Retinal pigment epithelial cell (primary cell): ENCODE measurements at regions not wholly inside any gene's neighbourhood (a gene's known extent, or its start where the extent isn't known, plus 50 kb on each side); places are given as distances from the start of the nearest gene placed in this dataset.

Source experiments
- DNase-seq: peaks from one replicate; pipeline ENCODE4 v3.0.0-alpha.2; 2010; ENCODE audit warnings: low read depth
- H3K4me3 ChIP-seq: 2 replicates; pipeline ENCODE4 v1.5.1; 2011; ENCODE audit warnings: mild to moderate bottlenecking, low read length, control low read depth, moderate library complexity
- TF ChIP-seq, protein P1 (sequence below): conservative IDR thresholded peaks from 2 replicates; pipeline ENCODE4 v1.5.1; 2011; ENCODE audit warnings: low read depth, low read length, control low read depth, inconsistent platforms

DNA sequence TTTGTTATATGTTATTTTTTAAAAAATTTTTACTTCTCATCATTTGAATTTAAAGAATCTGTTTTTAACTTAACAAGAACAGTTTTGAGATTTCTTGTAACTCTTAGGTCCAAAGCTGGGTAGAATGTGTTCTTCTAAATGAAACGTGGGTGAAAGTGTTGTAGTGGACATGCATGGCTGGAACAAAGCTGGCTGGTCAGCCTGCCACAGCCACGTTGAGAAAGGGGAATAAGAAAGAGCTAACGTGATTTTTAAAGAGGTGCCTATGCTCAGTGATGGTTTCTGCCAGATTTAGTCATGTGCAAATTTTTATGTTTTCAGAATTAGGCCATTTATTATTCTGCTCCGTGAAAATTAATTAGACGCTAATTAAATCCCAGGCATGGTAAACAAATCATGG lies 203.9 kb upstream of the COL3A1 start:
- DNase-seq = no peak
- TF ChIP-seq, protein P1, sequence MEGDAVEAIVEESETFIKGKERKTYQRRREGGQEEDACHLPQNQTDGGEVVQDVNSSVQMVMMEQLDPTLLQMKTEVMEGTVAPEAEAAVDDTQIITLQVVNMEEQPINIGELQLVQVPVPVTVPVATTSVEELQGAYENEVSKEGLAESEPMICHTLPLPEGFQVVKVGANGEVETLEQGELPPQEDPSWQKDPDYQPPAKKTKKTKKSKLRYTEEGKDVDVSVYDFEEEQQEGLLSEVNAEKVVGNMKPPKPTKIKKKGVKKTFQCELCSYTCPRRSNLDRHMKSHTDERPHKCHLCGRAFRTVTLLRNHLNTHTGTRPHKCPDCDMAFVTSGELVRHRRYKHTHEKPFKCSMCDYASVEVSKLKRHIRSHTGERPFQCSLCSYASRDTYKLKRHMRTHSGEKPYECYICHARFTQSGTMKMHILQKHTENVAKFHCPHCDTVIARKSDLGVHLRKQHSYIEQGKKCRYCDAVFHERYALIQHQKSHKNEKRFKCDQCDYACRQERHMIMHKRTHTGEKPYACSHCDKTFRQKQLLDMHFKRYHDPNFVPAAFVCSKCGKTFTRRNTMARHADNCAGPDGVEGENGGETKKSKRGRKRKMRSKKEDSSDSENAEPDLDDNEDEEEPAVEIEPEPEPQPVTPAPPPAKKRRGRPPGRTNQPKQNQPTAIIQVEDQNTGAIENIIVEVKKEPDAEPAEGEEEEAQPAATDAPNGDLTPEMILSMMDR = no peak
- H3K4me3 ChIP-seq = no peak overlapping the region

DNA sequence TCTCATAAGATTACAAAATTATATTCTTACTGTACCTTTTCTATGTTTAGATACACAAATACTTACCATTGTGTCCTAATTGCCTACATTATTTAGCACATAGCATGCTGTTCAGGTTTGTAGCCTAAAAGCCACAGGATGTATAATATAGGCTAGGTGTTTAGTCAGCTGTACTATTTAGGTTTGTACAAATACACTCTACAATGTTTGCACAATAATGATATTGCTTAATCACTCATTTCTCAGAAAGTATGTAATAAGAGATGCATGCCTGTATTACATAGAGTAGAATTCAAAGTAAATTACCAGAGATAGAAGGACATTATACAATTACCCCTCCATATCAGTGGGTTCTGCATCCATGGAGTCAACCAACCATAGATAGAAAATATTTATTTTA lies 201.1 kb upstream of the COL3A1 start:
- TF ChIP-seq, protein P1 = no peak
- H3K4me3 ChIP-seq = no peak overlapping the region
- DNase-seq = no peak

DNA sequence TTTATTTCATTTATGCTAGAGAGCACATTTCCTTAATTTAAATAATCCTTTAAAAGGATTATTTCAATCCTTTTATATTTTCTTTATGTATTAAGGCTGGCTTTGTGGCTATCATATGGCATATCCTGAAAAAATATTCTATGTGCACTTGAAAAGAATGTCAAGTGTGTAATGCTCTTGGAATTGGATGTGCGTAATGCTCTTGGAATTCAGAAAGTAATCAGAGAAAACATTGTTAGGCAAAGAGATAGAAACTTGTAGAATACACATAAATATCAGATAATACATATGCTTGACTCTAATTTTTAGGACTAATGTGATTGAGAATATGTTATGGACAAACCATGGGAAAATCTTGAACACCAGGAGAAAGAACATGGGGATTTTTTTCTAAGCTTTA lies 197.5 kb upstream of the COL3A1 start:
- TF ChIP-seq, protein P1 = no peak
- peak; percentile 84 for DNase-seq
- no peak overlapping the region for H3K4me3 ChIP-seq

DNA sequence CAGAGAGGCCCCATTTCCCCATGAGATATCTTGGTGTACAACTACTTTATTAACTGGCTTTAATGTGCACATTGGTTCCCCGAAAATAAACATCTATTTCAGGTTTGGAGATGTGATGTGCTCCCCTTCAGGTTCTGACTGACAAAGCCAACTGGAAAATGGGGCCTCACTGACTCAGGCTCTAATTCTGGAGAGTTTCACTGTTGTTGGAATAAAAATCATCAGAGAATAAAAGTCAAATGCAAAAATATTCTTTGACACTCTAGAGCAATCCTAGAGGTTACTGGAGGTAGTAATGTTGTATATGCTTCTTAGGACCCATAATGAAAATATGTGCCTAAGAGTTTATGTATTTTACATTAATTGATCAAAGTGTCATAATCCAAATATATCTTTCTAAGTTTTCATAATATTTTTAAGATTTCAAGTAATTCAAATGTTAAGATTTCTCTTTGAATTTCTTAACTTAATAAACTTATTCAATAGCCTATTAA lies 189.9 kb upstream of the COL3A1 start:
- TF ChIP-seq, protein P1 = peak; percentile 5
- no peak for DNase-seq
- no peak overlapping the region for H3K4me3 ChIP-seq

DNA sequence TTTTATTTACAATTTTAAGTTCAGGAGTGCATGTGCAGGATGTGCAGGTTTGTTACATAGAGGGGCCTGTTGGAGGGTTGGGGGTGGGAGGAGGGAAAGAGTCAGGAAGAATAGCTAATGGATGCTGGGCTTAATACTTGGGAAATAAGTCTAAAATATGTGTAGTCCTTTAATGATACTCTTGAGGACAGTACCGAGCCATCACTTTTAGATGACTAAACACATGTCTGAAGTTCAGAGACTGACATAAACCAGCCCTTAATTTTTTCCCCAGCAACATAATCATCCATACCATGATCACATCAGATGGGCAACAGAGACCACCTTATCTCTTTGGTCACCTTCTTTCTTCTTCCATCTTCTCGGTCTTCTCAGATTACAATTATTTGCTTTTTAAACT lies 189.1 kb upstream of the COL3A1 start:
- DNase-seq = no peak
- H3K4me3 ChIP-seq = no peak overlapping the region
- TF ChIP-seq, protein P1 = no peak

DNA sequence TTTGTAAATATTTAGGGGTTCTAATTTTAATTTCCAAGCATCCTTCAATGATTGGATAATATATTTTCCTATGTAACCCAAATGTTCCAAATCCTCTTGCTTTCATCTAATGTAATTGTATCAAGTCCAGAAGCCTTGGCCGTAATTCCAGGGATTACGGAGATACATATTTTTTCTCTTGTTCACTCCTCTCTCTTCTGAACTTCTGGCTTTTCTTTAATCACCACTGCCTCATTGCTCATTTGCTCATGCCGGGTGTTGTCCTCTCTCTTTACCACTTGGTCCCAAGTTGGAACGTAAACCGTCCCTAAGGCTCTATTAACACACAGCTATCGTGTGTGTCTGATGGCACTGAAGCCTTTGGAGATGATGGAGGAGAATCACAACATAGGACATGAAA lies 188.7 kb upstream of the COL3A1 start:
- TF ChIP-seq, protein P1 = no peak
- no peak for DNase-seq
- no peak overlapping the region for H3K4me3 ChIP-seq

DNA sequence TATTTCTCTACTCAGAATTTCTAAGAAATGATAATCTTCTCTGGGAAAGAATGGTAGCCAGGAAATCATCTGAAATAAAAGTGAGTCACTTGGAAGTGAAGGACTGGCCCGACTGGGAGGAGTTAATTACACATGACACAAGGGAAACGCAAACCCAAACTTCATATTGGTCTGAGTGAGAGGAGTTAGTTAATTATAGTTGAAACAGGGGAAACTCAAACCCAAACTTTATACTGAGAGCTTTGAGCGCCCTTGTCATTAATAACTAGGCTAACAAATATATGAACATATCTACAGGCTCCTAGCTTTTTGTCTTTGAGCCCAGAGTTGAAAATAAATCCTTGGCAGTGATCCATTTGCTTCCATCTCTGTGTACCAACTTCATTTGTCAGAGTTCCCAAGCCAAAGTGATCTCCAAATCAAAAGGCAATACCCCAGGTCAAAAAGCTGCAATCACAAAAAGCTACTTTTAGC lies 187.8 kb upstream of the COL3A1 start:
- no peak overlapping the region for H3K4me3 ChIP-seq
- DNase-seq = peak; percentile 55
- TF ChIP-seq, protein P1 = no peak
